GM13976 (cell line): ENCODE measurements at regions not wholly inside any gene's neighbourhood (a gene's known extent, or its start where the extent isn't known, plus 50 kb on each side); places are given as distances from the start of the nearest gene placed in this dataset.

Source experiments
- DNase-seq: peaks from one replicate; pipeline ENCODE4 v3.0.0; 2012; ENCODE audit warnings: low spot score
- CTCF ChIP-seq: IDR thresholded peaks from 2 replicates; pipeline ENCODE4 v1.5.1; 2012; ENCODE audit warnings: borderline replicate concordance, mild to moderate bottlenecking; ENCODE audit not compliant: insufficient read depth; ENCODE audit errors: extremely low read depth, missing control alignments, control extremely low read depth
- in situ Hi-C: fragments of 300-500 bp; cut with MboI; formaldehyde crosslinking; loops from one replicate; pipeline ENCODE4 v1.12.0; 2022; ENCODE audit warnings: low sequenced_read_pairs, mixed read lengths, inconsistent platforms; ENCODE audit not compliant: unreplicated experiment

- DNase-seq, result peak; percentile 6
- in situ Hi-C loops, result no loop called here
- TF ChIP-seq CTCF, result no peak
Observed at GRCh38 chr5:179415291-179416060, 70.2 kb upstream of the ADAMTS2 start.

DNA sequence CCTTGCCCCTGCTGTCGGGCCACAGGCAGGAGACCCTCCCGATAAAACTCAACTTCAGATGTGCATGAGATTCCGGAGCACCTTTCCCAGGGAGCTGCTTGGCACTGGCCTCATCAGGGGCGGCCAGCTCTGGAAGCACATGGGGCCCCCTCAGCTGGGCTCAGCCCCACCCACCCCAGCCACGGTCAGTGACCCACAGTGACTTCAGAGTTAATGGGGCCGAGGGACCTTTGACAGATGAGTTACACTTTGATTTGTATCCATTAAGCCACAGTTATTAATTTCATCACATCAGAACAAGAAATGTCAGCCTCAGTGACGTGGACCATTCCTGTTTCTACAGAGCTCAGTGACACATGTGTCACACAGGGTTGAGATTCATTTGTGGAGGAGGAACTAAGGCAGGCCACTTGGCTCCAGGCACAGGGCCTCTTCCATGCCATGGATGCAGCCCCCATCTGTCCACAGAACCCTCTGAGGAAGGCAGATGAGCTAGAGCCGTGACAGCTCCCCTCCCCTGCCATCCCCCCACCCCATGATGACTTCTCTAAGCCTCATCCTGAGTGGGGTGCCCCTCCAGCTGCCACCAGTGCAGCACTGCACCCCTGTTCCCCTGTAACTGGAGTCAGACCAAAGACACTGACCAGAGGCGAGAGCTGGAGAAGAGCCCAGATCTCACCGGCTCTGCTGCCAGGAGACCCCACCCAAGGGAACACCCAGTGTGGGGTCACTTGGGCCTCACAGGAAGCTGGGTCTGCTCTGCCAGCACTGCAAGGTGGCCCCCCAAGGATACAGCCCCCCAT lies 69.4 kb upstream of the ADAMTS2 start:
- TF ChIP-seq CTCF, result no peak
- DNase-seq, result peak; percentile 18

DNA sequence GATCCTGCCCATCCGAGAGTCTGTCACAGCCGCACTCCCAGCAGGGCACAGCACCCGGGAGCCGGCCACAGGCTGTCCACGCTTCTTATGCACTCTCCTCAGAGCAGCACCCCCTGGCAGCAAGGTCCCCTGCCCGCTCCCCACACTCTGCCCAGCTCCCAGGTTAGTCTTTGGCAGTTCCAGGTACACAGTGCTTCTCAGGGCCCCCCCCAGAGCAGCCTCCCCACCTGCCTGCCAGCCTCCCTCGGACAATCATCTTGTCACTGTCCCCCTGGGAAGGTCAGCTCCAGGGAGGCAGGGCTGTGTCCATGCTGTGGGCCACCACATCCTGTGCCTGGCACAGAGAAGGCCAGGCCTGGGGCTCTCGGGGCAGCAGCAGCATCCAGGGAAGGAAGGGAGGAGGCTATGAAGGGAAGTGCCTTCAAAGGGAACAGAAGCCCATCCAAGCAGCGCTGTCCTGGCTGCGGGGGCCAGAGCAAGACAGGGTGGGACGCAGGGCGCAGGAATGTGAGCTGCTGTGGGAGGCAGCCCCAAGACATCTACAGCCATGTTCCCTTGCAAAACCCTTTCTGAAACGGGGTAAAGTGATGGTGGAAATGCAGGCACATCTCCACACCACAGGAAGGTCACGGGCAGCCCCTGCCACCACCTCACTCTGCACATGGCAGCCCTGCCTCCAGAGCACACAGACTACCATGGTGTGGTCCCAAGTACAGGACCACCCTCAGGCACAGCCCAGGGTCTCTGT lies 68.6 kb upstream of the ADAMTS2 start:
- in situ Hi-C loops, result no loop called here
- TF ChIP-seq CTCF, result no peak
- DNase-seq, result peak; percentile 20

More for the DNA sequence above, 69.4 kb upstream of the ADAMTS2 start:
- in situ Hi-C loops, result no loop called here

- in situ Hi-C loops, result no loop called here
- peak; percentile 24 for DNase-seq
- no peak for TF ChIP-seq CTCF
Observed at GRCh38 chr5:179413086-179413690, 67.9 kb upstream of the ADAMTS2 start.

- DNase-seq, result peak; percentile 17
- TF ChIP-seq CTCF, result no peak
- in situ Hi-C loops, result no loop called here
Observed at GRCh38 chr5:179411161-179411841, 66.0 kb upstream of the ADAMTS2 start.
